Smooth muscle cell (in vitro differentiated cells): ENCODE measurements at regions not wholly inside any gene's neighbourhood (a gene's known extent, or its start where the extent isn't known, plus 50 kb on each side); places are given as distances from the start of the nearest gene placed in this dataset.

Experiments
- DNase-seq: peaks from one replicate; lab custom pipeline; 2025; ENCODE audit not compliant: unreplicated experiment; lab: John Stamatoyannopoulos, UW
- H2AFZ ChIP-seq: fragments of 200-600 bp; sonication (generic); 2 replicates; pipeline ENCODE4 v1.6.0; 2016; ENCODE audit warnings: antibody characterized with exemption, low read depth, mild to moderate bottlenecking
- H3F3A ChIP-seq: fragments of 200-600 bp; sonication (generic); 2 replicates; pipeline ENCODE4 v1.6.0; 2017; ENCODE audit warnings: antibody characterized with exemption, low read depth
- H3K27ac ChIP-seq: fragments of 200-600 bp; sonication (generic); 2 replicates; pipeline ENCODE4 v1.5.1; 2016; ENCODE audit warnings: low read depth, mild to moderate bottlenecking
- H3K27me3 ChIP-seq: fragments of 200-600 bp; sonication (generic); 2 replicates; pipeline ENCODE4 v1.6.1; 2016; ENCODE audit warnings: low read depth, mild to moderate bottlenecking
- H3K36me3 ChIP-seq: fragments of 200-600 bp; sonication (generic); 2 replicates; pipeline ENCODE4 v1.5.1; 2016; ENCODE audit warnings: low read depth
- H3K4me1 ChIP-seq: fragments of 200-600 bp; sonication (generic); 2 replicates; pipeline ENCODE4 v1.5.1; 2016; ENCODE audit warnings: low read depth
- H3K4me2 ChIP-seq: fragments of 200-600 bp; sonication (generic); 2 replicates; pipeline ENCODE4 v1.6.0; 2016; ENCODE audit warnings: mild to moderate bottlenecking
- H3K4me3 ChIP-seq: fragments of 200-600 bp; sonication (generic); 2 replicates; pipeline ENCODE4 v1.5.1; 2016; ENCODE audit warnings: mild to moderate bottlenecking
- H3K79me2 ChIP-seq: fragments of 200-600 bp; sonication (generic); 2 replicates; pipeline ENCODE4 v1.6.0; 2016; ENCODE audit warnings: low read depth, mild to moderate bottlenecking
- H3K9ac ChIP-seq: fragments of 200-600 bp; sonication (generic); 2 replicates; pipeline ENCODE4 v1.6.0; 2016; ENCODE audit warnings: low read depth
- H3K9me3 ChIP-seq: fragments of 200-600 bp; sonication (generic); replicated peaks from 2 replicates; pipeline ENCODE4 v1.5.1; 2016; ENCODE audit warnings: low read depth
- H4K20me1 ChIP-seq: fragments of 200-600 bp; sonication (generic); 2 replicates; pipeline ENCODE4 v1.6.0; 2016; ENCODE audit warnings: low read depth
- WGBS: methylation state at CpG from one replicate; pipeline ENCODE4 v1.1.7; 2016; ENCODE audit warnings: low lambda C conversion rate; 5-methylcytosine and 5-hydroxymethylcytosine counted together
- TF ChIP-seq, protein P1 (sequence below): fragments of 200-600 bp; sonication (generic); IDR thresholded peaks from 2 replicates; pipeline ENCODE4 v1.5.1; 2017; ENCODE audit warnings: borderline replicate concordance, mild to moderate bottlenecking, antibody characterized with exemption; ENCODE audit not compliant: insufficient read depth, poor library complexity, severe bottlenecking

DNA sequence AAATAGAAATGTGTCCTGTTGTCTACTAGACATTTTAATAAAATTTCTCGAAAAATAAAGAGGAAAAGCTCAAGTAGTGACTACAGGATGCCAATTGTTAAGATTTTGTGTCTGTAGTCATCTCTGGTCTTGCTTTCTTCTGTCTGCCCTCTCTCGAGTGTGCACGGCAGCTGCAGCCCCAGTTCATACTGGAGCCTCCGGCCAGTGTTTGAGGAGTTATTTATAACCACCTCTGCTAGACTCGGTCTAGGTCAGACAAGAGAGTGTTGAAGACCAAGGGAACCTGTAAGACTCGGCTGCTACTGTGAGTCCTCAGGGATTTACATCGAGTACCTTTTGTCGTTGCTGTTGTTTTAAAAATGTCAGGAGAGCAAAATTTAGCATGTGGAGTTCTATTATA lies 810.1 kb upstream of the POU3F3 start:
- no peak for DNase-seq
- Histone ChIP-seq H3K4me2 (no peak overlapping the region), H3K79me2 (no peaks in the 10 kb centered on the region), H3K27me3 (no peaks in the 10 kb centered on the region), H3K36me3 (no peaks in the 10 kb centered on the region), H3K27ac (no peak overlapping the region), H3K9ac (no peak overlapping the region), H4K20me1 (no peaks in the 10 kb centered on the region), H2AFZ (no peak overlapping the region), H3K9me3 (no peaks in the 10 kb centered on the region), H3K4me1 (no peaks in the 10 kb centered on the region), H3K4me3 (no peak overlapping the region), H3F3A (no peaks in the 10 kb centered on the region)
- WGBS = 77% methylated on average over 8 of the region's 8 CpGs
- TF ChIP-seq, protein P1, sequence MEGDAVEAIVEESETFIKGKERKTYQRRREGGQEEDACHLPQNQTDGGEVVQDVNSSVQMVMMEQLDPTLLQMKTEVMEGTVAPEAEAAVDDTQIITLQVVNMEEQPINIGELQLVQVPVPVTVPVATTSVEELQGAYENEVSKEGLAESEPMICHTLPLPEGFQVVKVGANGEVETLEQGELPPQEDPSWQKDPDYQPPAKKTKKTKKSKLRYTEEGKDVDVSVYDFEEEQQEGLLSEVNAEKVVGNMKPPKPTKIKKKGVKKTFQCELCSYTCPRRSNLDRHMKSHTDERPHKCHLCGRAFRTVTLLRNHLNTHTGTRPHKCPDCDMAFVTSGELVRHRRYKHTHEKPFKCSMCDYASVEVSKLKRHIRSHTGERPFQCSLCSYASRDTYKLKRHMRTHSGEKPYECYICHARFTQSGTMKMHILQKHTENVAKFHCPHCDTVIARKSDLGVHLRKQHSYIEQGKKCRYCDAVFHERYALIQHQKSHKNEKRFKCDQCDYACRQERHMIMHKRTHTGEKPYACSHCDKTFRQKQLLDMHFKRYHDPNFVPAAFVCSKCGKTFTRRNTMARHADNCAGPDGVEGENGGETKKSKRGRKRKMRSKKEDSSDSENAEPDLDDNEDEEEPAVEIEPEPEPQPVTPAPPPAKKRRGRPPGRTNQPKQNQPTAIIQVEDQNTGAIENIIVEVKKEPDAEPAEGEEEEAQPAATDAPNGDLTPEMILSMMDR = no peak

DNA sequence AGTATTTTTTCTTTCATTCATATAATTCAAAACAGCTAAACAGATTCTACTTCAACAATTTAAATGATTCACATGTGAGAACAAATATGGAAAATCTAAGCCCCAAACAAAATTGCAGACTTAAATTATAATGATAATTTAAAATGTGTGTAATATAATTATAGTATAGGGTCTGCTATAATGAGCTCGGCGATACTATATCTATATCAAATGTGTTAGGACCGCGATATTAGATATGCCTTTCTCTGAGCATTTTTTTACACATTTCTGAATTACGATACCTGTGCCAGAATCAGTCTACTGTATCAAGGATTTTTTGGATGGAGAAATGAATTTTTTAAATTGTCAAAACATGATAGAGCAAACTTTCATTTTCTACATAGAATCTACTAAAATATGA lies 808.8 kb upstream of the POU3F3 start:
- TF ChIP-seq, protein P1 = no peak

DNA sequence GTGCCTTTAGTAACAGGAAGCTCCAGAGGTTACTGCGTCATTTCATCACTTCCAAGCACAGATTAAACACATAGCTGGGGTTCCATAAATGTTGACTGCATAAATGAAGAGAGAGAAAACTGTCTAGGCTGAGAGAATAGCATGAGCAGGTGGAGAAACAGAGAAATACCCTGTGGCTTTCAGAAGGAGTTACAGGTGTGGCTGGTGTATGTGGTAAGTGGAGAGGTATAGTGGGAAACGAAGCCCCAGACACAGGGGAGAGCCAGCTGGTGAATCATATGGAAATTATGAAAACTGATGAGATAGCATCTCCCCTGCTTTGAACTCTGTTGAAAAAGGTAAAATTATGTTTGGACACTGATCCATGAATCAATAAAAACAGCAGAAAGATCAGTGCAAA lies 807.4 kb upstream of the POU3F3 start:
- no peak overlapping the region for H3K4me3 ChIP-seq
- no peaks in the 10 kb centered on the region for H3K79me2 ChIP-seq
- H3K4me2 ChIP-seq = no peak overlapping the region
- no peaks in the 10 kb centered on the region for H3K9me3 ChIP-seq
- TF ChIP-seq, protein P1 = no peak
- H2AFZ ChIP-seq = no peak overlapping the region
- peaks cover 8% of the 10 kb centered on the region for H3K4me1 ChIP-seq
- no peak overlapping the region for H3K27ac ChIP-seq
- H3F3A ChIP-seq = no peaks in the 10 kb centered on the region
- WGBS = 80% methylated on average over 2 of the region's 2 CpGs
- no peak overlapping the region for H3K9ac ChIP-seq
- DNase-seq = no peak
- no peaks in the 10 kb centered on the region for H4K20me1 ChIP-seq
- H3K27me3 ChIP-seq = no peaks in the 10 kb centered on the region
- no peaks in the 10 kb centered on the region for H3K36me3 ChIP-seq

More for the DNA sequence above, 808.8 kb upstream of the POU3F3 start:
- Histone ChIP-seq H2AFZ (no peak overlapping the region), H3K4me1 (no peaks in the 10 kb centered on the region), H3K27ac (no peak overlapping the region), H3K36me3 (no peaks in the 10 kb centered on the region), H3K79me2 (no peaks in the 10 kb centered on the region), H3K4me2 (no peak overlapping the region), H4K20me1 (no peaks in the 10 kb centered on the region), H3K9me3 (no peaks in the 10 kb centered on the region), H3K4me3 (no peak overlapping the region), H3F3A (no peaks in the 10 kb centered on the region), H3K27me3 (no peaks in the 10 kb centered on the region), H3K9ac (no peak overlapping the region)
- 97% methylated on average over 5 of the region's 5 CpGs for WGBS
- no peak for DNase-seq

DNA sequence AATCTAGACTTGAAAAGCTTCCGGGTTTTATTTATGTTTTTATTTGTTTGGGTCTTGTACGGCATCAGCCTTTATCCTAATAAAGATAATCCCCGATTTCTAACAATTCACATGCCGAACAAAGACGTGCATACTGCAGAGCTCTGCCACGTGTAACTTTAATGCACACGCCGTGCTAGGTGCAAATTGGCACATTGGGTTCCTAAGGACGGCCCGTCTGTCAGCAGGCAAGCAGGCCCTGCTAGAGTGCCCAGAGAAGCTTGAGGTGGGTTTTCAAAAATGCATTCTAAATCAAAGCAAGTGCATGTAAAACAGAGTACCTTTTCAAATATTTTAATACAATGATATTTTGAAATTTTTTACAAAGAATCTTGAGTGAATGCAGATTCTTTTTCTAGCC lies 806.4 kb upstream of the POU3F3 start:
- Histone ChIP-seq H2AFZ (no peak overlapping the region), H3K36me3 (no peaks in the 10 kb centered on the region), H3F3A (no peaks in the 10 kb centered on the region), H3K27ac (no peak overlapping the region), H3K4me3 (no peak overlapping the region), H4K20me1 (no peaks in the 10 kb centered on the region), H3K4me2 (no peak overlapping the region), H3K9ac (no peak overlapping the region), H3K79me2 (no peaks in the 10 kb centered on the region), H3K9me3 (no peaks in the 10 kb centered on the region), H3K27me3 (no peaks in the 10 kb centered on the region), H3K4me1 (peaks cover 18% of the 10 kb centered on the region)
- 93% methylated on average over 10 of the region's 10 CpGs for WGBS
- DNase-seq = no peak
- TF ChIP-seq, protein P1 = no peak
